ENCODE measurements at regions not wholly inside any gene's neighbourhood (a gene's known extent, or its start where the extent isn't known, plus 50 kb on each side); places are given as distances from the start of the nearest gene placed in this dataset.

- peak; percentile 61 for TF ChIP-seq CTCF (IDR thresholded peaks at IDR 0.05; ENCODE audit: borderline replicate concordance, extremely low read depth, low read length, poor library complexity, severe bottlenecking)
- no peak for TF ChIP-seq EZH2 (IDR thresholded peaks at IDR 0.05; ENCODE audit: borderline replicate concordance, low read depth, low read length, severe bottlenecking)
Measured at GRCh38 chrX:136954930-136955329, 74.4 kb upstream of the RBMX start.
